Keratinocyte (primary cell): ENCODE measurements at regions not wholly inside any gene's neighbourhood (a gene's known extent, or its start where the extent isn't known, plus 50 kb on each side); places are given as distances from the start of the nearest gene placed in this dataset.

Source experiments
- DNase-seq: peaks from one replicate; pipeline ENCODE4 v3.0.0-alpha.2; 2011; ENCODE audit warnings: low read depth, missing footprints, low spot score
- FAIRE-seq: peaks from 2 replicates; lab custom pipeline; 2011; peaks lifted over from hg19 to GRCh38; lab: Jason Lieb, UNC
- H2AFZ ChIP-seq: 2 replicates; pipeline ENCODE4 v1.6.0; 2012; ENCODE audit warnings: low read length, control low read depth, inconsistent platforms; ENCODE audit not compliant: control insufficient read depth
- H3K27ac ChIP-seq: 2 replicates; pipeline ENCODE4 v1.5.1; 2011; ENCODE audit warnings: low read length; ENCODE audit not compliant: control insufficient read depth, insufficient read depth
- H3K27me3 ChIP-seq: 3 replicates; pipeline ENCODE4 v1.6.0; 2011; ENCODE audit warnings: low read length; ENCODE audit not compliant: control insufficient read depth, insufficient read depth; ENCODE audit errors: extremely low read depth
- H3K36me3 ChIP-seq, 2 experiments: 2 replicates in 1 of 2; 3 replicates in 1 of 2; pipeline ENCODE4 v1.5.1; 2011; ENCODE audit warnings: low read length in 2 of 2, mild to moderate bottlenecking in 1 of 2; ENCODE audit not compliant: control insufficient read depth in 2 of 2, insufficient read depth in 2 of 2; ENCODE audit errors: extremely low read depth in 1 of 2
- H3K4me1 ChIP-seq: 3 replicates; pipeline ENCODE4 v1.5.1; 2011; ENCODE audit warnings: low read length; ENCODE audit not compliant: control insufficient read depth, insufficient read depth; ENCODE audit errors: extremely low read depth
- H3K4me2 ChIP-seq: 3 replicates; pipeline ENCODE4 v1.6.0; 2011; ENCODE audit warnings: low read depth, low read length; ENCODE audit not compliant: control insufficient read depth, insufficient read depth; ENCODE audit errors: extremely low read depth
- H3K4me3 ChIP-seq, 3 experiments: fragments of 200-600 bp in 1 of 3; sonication (generic) in 1 of 3; 2 replicates in 2 of 3; 3 replicates in 1 of 3; pipeline ENCODE4 v1.5.1; 2011 to 2016; ENCODE audit warnings: low read length in 3 of 3, mild to moderate bottlenecking in 3 of 3, control low read depth in 2 of 3, inconsistent platforms in 1 of 3, low read depth in 1 of 3, mixed read lengths in 1 of 3, mixed run types in 1 of 3, moderate library complexity in 1 of 3; ENCODE audit not compliant: control insufficient read depth in 2 of 3, insufficient read depth in 2 of 3; ENCODE audit errors: extremely low read depth in 1 of 3
- H3K79me2 ChIP-seq: 2 replicates; pipeline ENCODE4 v1.6.0; 2012; ENCODE audit warnings: low read length; ENCODE audit not compliant: control insufficient read depth, insufficient read depth
- H3K9ac ChIP-seq: 3 replicates; pipeline ENCODE4 v1.6.0; 2011; ENCODE audit warnings: low read length; ENCODE audit not compliant: control insufficient read depth, insufficient read depth; ENCODE audit errors: extremely low read depth
- H3K9me1 ChIP-seq: 3 replicates; pipeline ENCODE4 v1.6.0; 2011; ENCODE audit warnings: low read length; ENCODE audit not compliant: control insufficient read depth, insufficient read depth; ENCODE audit errors: extremely low read depth
- H3K9me3 ChIP-seq: 2 replicates; pipeline ENCODE4 v1.5.1; 2012; ENCODE audit warnings: low read depth, low read length; ENCODE audit not compliant: control insufficient read depth
- H4K20me1 ChIP-seq: 3 replicates; pipeline ENCODE4 v1.6.0; 2011; ENCODE audit warnings: low read length; ENCODE audit not compliant: control insufficient read depth, insufficient read depth; ENCODE audit errors: extremely low read depth
- CTCF ChIP-seq, 3 experiments: IDR thresholded peaks in 1 of 3; conservative IDR thresholded peaks in 1 of 3; optimal IDR thresholded peaks in 1 of 3; 2 replicates in 2 of 3; 3 replicates in 1 of 3; pipeline versions ENCODE3 to v1.5.1; 2011; ENCODE audit warnings: low read length in 3 of 3, mild to moderate bottlenecking in 3 of 3, moderate library complexity in 2 of 3, control low read depth in 1 of 3, inconsistent platforms in 1 of 3; ENCODE audit not compliant: insufficient read depth in 2 of 3; ENCODE audit errors: extremely low read depth in 1 of 3
- EZH2 ChIP-seq: IDR thresholded peaks from one replicate; pipeline ENCODE4 v1.6.1; 2012; ENCODE audit warnings: inconsistent platforms, mild to moderate bottlenecking, low read length, moderate library complexity
- dilution Hi-C: fragments of 300-500 bp; cut with MboI; formaldehyde crosslinking; loops from one replicate; pipeline ENCODE4 v1.7.0; 2020; ENCODE audit warnings: low sequenced_read_pairs; ENCODE audit not compliant: extremely low pct_ligation_motif_present

GRCh38 chr3:3305084-3305483 lies 125.6 kb upstream of the CRBN start:
- no peak for FAIRE-seq
- no peak overlapping the region for H3K9ac ChIP-seq
- H3K79me2 ChIP-seq = no peaks in the 10 kb centered on the region

GRCh38 chr3:3303636-3304035 lies 124.1 kb upstream of the CRBN start:
- no peaks in the 10 kb centered on the region for H3K9me3 ChIP-seq
- H3K9me1 ChIP-seq = no peaks in the 10 kb centered on the region
- DNase-seq (no peak), FAIRE-seq (no peak)
- dilution Hi-C loops = no loop called here
- H3K4me3 ChIP-seq = no peak overlapping the region
- H3K4me1 ChIP-seq = no peaks in the 10 kb centered on the region
- TF ChIP-seq EZH2 (no peak), CTCF (optimal IDR thresholded peaks at IDR 0.05 in 1 of 3, IDR thresholded peaks at IDR 0.05 in 1 of 3, conservative IDR thresholded peaks at IDR 0.05 in 1 of 3; ENCODE audit: extremely low read depth in 1 of 3, insufficient read depth in 2 of 3, low read length in 3 of 3) (no peak)
- H3K79me2 ChIP-seq = no peaks in the 10 kb centered on the region
- no peak overlapping the region for H2AFZ ChIP-seq
- H3K36me3 ChIP-seq = no peaks in the 10 kb centered on the region
- no peak overlapping the region for H3K27ac ChIP-seq
- no peaks in the 10 kb centered on the region for H3K27me3 ChIP-seq
- H3K4me2 ChIP-seq = no peak overlapping the region
- H4K20me1 ChIP-seq = no peaks in the 10 kb centered on the region
- H3K9ac ChIP-seq = no peak overlapping the region

More at GRCh38 chr3:3305084-3305483, 125.6 kb upstream of the CRBN start:
- H3K9me1 ChIP-seq = no peaks in the 10 kb centered on the region
- H3K27ac ChIP-seq = no peak overlapping the region
- H3K4me1 ChIP-seq = no peaks in the 10 kb centered on the region
- H3K27me3 ChIP-seq = no peaks in the 10 kb centered on the region
- dilution Hi-C loops = no loop called here
- no peak overlapping the region for H2AFZ ChIP-seq
- H3K4me3 ChIP-seq = no peak overlapping the region
- no peak overlapping the region for H3K4me2 ChIP-seq
- no peak for DNase-seq
- no peaks in the 10 kb centered on the region for H4K20me1 ChIP-seq
- no peaks in the 10 kb centered on the region for H3K9me3 ChIP-seq
- no peak for TF ChIP-seq EZH2
- no peak for TF ChIP-seq CTCF (optimal IDR thresholded peaks at IDR 0.05 in 1 of 3, IDR thresholded peaks at IDR 0.05 in 1 of 3, conservative IDR thresholded peaks at IDR 0.05 in 1 of 3; ENCODE audit: extremely low read depth in 1 of 3, insufficient read depth in 2 of 3, low read length in 3 of 3)
- no peaks in the 10 kb centered on the region for H3K36me3 ChIP-seq
